GM10266 (cell line): ENCODE measurements at regions not wholly inside any gene's neighbourhood (a gene's known extent, or its start where the extent isn't known, plus 50 kb on each side); places are given as distances from the start of the nearest gene placed in this dataset.

Source experiments
- DNase-seq: peaks from one replicate; pipeline ENCODE4 v3.0.0; 2012; ENCODE audit errors: extremely low spot score
- TF ChIP-seq, protein P1 (sequence below): IDR thresholded peaks from 2 replicates; pipeline ENCODE4 v1.5.1; 2012; ENCODE audit warnings: mild to moderate bottlenecking, low read depth; ENCODE audit not compliant: control insufficient read depth, insufficient read depth; ENCODE audit errors: missing control alignments

DNA sequence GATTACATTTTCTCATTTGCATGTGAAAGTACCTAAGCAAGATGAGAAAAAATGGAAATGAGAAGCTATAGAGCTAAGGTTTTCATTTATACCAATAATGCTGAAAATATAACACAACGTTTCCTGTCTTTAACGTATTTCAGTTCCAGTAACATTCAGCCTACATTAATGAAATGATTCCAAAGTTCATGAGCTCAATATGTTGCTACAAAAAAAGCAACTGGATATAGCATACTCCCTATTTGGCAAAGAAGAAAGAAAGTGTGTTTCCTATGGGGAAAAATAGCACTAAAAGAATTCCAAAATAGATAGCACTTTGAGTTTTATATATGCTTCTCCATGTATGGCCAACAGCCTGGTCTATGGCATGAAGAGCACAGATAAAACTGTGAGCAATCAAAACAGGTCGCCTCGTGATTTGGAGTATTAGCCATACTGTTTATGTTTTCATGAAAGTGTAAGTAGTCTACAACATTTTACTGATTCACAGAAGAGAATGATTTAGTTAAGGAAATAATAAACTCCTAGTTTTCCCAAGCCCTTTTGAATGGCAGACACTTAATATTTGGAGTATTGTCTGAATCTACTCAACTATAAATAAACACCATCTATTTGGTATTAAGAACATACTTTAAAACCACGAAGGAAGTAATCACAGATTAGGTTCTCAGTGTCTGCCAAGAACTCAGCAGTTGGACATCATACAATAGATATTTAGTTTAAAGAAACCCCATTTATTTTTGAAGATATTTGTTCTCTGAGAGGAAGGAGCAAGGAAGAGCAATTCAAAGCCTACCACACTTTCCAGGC is 258.7 kb upstream of the RASA1 start:
- no peak for DNase-seq
- TF ChIP-seq, protein P1, sequence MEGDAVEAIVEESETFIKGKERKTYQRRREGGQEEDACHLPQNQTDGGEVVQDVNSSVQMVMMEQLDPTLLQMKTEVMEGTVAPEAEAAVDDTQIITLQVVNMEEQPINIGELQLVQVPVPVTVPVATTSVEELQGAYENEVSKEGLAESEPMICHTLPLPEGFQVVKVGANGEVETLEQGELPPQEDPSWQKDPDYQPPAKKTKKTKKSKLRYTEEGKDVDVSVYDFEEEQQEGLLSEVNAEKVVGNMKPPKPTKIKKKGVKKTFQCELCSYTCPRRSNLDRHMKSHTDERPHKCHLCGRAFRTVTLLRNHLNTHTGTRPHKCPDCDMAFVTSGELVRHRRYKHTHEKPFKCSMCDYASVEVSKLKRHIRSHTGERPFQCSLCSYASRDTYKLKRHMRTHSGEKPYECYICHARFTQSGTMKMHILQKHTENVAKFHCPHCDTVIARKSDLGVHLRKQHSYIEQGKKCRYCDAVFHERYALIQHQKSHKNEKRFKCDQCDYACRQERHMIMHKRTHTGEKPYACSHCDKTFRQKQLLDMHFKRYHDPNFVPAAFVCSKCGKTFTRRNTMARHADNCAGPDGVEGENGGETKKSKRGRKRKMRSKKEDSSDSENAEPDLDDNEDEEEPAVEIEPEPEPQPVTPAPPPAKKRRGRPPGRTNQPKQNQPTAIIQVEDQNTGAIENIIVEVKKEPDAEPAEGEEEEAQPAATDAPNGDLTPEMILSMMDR: no peak

DNA sequence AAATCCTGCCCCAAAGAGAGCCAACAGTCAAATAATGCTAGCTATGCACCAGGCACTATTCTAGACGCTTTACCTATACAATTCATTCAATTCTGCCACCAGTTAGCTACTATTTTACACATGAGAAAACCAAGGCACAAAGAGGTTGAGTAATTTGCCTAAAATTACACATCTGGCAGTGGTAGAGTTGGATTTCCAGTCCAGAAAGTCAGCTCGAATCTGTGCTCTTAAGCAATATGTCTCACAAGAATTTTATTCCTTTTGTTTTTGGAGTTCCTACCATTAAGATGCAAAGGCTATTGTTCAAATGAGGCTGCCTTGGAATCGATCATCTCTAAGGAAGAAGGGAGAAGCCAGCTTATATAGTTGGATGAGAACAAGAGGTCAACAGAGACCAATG is 256.9 kb upstream of the RASA1 start:
- TF ChIP-seq, protein P1: no peak
- no peak for DNase-seq

DNA sequence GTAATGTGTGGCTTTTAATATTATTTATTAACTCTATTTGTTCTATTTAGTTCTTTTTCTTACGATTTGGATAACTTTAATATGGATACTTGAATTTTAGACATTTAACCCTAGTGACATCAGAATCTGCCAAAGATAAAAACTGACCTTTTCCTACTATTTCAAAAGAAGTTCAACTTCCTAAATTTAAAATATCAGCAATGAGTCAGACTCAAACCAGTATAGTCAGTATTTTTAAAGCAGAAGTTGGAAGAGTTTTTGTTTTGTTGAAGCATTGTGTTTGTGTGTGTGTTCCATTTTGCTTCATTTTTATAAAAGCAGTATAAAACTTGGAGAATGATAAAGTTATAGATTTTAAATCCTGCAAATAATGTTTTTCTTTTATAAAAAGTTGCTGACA is 251.8 kb upstream of the RASA1 start:
- no peak for DNase-seq
- TF ChIP-seq, protein P1: no peak

DNA sequence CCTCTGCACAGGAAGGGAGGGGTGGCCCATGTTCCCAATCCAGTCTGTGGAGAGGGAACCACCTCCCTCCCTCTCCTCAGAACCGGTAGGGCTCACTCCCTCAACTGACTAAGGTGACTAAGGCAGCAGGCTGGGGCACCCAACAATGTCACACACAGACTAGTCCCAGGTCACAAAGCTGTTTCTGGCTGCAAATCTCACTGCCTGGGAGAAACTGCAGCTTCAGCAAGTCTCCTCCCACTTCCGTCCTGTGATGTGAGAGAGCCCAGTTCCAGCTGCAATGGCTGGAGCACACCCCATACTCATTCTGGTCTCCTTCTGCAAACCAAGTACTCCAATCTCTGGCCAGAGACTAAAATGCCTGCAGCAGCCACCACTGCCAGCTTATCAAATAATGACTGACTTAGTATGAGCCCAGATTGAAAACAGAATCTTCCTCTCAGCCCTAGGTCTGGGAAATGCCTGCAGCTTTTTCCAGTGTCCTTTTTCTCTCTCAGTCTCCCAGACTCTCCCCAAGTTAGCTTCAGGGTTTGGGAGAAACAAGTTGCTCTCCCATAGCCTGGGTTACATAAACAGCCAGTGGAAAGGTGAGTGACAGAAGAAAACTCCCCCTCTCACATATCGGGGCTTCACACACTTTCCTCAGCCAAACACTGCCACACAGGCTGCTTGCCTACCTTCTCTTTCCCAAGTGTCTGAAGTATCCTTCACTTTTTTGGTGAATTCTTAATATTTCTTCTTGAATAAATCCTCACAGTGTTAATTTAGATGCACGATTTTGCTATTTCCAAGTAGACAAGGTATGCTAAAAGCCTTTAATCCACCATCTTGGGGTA is 247.4 kb upstream of the RASA1 start:
- TF ChIP-seq, protein P1: no peak
- DNase-seq: peak; percentile 60

DNA sequence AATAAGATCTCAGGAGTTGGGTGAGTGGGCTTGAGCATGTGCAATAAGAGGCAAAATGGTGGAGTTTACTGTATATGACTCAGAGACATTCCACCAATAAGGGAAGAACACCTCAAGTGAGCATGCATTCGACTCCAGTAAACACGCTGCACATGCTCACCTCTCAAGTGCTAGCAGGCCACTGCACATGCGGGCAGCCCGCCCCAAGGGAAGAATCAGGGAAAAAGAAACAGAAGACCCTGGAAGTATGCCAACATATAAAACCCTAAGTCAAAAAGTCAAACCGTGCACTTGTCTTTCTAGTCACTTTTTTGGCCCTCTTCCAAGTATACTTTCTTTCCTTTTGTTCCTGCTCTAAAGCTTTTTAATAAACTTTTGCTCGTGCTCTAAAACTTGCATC is 245.3 kb upstream of the RASA1 start:
- TF ChIP-seq, protein P1: no peak

DNA sequence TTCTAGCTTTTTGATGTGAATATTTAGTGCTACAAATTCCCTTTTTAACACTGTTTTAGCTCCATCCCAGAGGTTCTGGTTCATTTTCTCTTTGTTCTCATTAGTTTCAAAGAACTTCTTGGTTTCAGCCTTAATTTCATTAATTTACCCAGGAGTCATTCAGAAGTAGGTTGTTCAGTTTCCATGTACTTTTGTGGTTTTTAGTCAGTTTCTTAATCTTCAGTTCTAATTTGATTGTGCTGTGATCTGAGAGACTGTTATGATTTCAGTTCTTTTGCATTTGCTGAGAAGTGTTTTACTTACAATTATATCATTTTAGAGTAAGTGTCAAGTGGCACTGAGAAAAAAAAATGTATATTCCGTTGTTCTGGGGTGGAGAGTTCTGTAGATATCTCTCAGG is 240.1 kb upstream of the RASA1 start:
- DNase-seq: no peak
- TF ChIP-seq, protein P1: no peak

More for the DNA sequence above, 245.3 kb upstream of the RASA1 start:
- no peak for DNase-seq

DNA sequence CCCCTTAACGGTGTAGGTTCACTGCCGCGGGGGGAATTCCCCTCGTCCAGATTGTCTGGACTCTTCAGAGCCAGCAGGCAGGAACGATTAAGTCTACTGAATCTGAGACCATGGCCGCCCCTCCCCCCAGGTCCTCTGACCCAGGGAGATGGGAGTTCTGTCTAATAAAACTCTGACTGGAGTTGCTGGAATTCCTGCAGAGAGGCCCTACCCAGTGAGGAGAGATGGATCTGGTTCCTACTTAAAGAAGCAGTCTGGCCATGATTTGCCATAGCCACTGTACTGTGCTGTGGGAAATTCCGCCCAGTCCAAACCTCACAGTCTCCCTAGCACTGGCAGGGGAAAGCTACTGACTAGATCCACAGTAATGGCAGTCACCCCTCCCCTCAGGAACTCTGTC is 237.7 kb upstream of the RASA1 start:
- no peak for DNase-seq
- TF ChIP-seq, protein P1: no peak
